ENCODE measurements at regions not wholly inside any gene's neighbourhood (a gene's known extent, or its start where the extent isn't known, plus 50 kb on each side); places are given as distances from the start of the nearest gene placed in this dataset.

DNA sequence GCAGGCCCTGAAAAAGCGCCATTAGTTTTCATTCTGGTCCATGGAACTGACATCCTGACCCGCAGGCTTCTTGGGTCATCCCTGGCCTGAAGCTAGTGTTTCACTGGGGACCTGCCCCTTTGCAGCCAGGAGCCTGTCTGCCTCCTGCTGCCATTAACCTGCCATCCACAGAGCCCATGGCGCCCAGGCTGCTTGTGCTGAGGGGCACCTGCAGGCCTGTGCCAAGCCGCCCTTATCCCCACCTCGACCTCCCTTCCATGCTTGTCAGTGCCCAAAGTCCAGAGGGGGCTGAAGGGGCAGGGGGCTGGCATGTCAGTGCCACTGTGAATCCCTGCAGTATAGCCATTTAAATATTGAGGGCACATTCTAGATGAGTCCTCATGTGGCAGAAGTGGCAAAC is 207.6 kb upstream of the USP25 start:
- no peak for DNase-seq (ENCODE audit: low read depth in 1 of 2, low spot score in 1 of 2)
- Histone ChIP-seq H3K27ac (replicated peaks) (no peak overlapping the region), H3K4me3 (replicated peaks; ENCODE audit: insufficient read depth, low read length) (no peak overlapping the region), H3K27me3 (ENCODE audit: insufficient read depth, poor library complexity, severe bottlenecking) (no peaks in the 10 kb centered on the region)
- TF ChIP-seq GABPA (IDR thresholded peaks at IDR 0.05; ENCODE audit: low read depth) (no peak), SPI1 (IDR thresholded peaks at IDR 0.05; ENCODE audit: borderline replicate concordance, low read depth) (no peak), POLR2AphosphoS5 (IDR thresholded peaks at IDR 0.05; ENCODE audit: low read depth) (no peak)
- TF ChIP-seq, protein P1, sequence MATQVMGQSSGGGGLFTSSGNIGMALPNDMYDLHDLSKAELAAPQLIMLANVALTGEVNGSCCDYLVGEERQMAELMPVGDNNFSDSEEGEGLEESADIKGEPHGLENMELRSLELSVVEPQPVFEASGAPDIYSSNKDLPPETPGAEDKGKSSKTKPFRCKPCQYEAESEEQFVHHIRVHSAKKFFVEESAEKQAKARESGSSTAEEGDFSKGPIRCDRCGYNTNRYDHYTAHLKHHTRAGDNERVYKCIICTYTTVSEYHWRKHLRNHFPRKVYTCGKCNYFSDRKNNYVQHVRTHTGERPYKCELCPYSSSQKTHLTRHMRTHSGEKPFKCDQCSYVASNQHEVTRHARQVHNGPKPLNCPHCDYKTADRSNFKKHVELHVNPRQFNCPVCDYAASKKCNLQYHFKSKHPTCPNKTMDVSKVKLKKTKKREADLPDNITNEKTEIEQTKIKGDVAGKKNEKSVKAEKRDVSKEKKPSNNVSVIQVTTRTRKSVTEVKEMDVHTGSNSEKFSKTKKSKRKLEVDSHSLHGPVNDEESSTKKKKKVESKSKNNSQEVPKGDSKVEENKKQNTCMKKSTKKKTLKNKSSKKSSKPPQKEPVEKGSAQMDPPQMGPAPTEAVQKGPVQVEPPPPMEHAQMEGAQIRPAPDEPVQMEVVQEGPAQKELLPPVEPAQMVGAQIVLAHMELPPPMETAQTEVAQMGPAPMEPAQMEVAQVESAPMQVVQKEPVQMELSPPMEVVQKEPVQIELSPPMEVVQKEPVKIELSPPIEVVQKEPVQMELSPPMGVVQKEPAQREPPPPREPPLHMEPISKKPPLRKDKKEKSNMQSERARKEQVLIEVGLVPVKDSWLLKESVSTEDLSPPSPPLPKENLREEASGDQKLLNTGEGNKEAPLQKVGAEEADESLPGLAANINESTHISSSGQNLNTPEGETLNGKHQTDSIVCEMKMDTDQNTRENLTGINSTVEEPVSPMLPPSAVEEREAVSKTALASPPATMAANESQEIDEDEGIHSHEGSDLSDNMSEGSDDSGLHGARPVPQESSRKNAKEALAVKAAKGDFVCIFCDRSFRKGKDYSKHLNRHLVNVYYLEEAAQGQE (IDR thresholded peaks at IDR 0.05; ENCODE audit: insufficient replicate concordance, low read depth) = no peak
- TF ChIP-seq, protein P2, sequence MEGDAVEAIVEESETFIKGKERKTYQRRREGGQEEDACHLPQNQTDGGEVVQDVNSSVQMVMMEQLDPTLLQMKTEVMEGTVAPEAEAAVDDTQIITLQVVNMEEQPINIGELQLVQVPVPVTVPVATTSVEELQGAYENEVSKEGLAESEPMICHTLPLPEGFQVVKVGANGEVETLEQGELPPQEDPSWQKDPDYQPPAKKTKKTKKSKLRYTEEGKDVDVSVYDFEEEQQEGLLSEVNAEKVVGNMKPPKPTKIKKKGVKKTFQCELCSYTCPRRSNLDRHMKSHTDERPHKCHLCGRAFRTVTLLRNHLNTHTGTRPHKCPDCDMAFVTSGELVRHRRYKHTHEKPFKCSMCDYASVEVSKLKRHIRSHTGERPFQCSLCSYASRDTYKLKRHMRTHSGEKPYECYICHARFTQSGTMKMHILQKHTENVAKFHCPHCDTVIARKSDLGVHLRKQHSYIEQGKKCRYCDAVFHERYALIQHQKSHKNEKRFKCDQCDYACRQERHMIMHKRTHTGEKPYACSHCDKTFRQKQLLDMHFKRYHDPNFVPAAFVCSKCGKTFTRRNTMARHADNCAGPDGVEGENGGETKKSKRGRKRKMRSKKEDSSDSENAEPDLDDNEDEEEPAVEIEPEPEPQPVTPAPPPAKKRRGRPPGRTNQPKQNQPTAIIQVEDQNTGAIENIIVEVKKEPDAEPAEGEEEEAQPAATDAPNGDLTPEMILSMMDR (IDR thresholded peaks at IDR 0.05; ENCODE audit: insufficient read depth, low read length) = no peak

DNA sequence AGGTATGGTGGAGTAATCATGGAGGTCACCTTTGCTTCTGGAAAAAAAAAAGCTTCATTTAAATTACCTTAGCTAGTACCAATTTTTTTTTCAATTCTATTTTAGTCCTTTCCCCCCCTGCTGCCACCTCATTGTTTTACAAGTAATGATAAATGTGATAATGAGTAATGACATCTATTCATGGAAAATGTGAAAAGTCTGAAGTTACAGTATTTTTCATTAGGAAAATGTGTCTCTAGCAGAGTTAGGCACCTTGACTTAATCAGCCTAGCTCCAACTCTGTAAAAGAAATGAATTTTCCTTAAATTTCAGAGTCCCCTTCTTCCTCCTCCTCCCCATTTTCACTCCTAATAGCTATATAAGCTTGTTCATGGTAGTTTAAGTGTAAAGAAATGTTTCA is 204.9 kb upstream of the USP25 start:
- DNase-seq (ENCODE audit: low read depth in 1 of 2, low spot score in 1 of 2) = no peak
- TF ChIP-seq GABPA (IDR thresholded peaks at IDR 0.05; ENCODE audit: low read depth) = no peak
- no peak for TF ChIP-seq SPI1 (IDR thresholded peaks at IDR 0.05; ENCODE audit: borderline replicate concordance, low read depth)
- TF ChIP-seq, protein P2 (IDR thresholded peaks at IDR 0.05; ENCODE audit: insufficient read depth, low read length) = no peak
- no peak for TF ChIP-seq POLR2AphosphoS5 (IDR thresholded peaks at IDR 0.05; ENCODE audit: low read depth)
- TF ChIP-seq, protein P1 (IDR thresholded peaks at IDR 0.05; ENCODE audit: insufficient replicate concordance, low read depth) = no peak
- no peaks in the 10 kb centered on the region for H3K27me3 ChIP-seq (ENCODE audit: insufficient read depth, poor library complexity, severe bottlenecking)
- no peak overlapping the region for H3K4me3 ChIP-seq (replicated peaks; ENCODE audit: insufficient read depth, low read length)
- no peak overlapping the region for H3K27ac ChIP-seq (replicated peaks)

DNA sequence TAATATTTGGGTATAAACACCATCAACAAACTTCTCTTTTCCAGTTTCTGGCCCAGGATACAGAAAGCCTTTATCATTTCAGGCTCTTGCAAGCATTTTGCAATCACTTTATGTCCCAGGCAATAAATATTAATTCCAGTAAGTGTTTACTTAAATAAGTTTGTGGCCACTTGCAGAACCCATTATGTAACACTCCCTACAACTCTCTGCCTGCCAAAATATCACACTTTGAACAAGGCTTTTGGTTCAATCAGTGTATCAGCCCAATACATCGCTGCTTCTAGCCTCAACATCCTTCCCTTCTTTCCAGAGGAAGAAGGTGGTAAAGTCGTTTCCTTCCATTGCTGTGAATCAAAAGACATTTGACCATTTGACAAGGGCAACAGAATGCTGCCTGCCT is 203.0 kb upstream of the USP25 start:
- TF ChIP-seq GABPA (IDR thresholded peaks at IDR 0.05; ENCODE audit: low read depth) = no peak
- TF ChIP-seq, protein P1 (IDR thresholded peaks at IDR 0.05; ENCODE audit: insufficient replicate concordance, low read depth) = no peak
- TF ChIP-seq POLR2AphosphoS5 (IDR thresholded peaks at IDR 0.05; ENCODE audit: low read depth) = no peak
- TF ChIP-seq, protein P2 (IDR thresholded peaks at IDR 0.05; ENCODE audit: insufficient read depth, low read length) = no peak
- TF ChIP-seq SPI1 (IDR thresholded peaks at IDR 0.05; ENCODE audit: borderline replicate concordance, low read depth) = no peak
- Histone ChIP-seq H3K27me3 (ENCODE audit: insufficient read depth, poor library complexity, severe bottlenecking) (no peaks in the 10 kb centered on the region), H3K4me3 (replicated peaks; ENCODE audit: insufficient read depth, low read length) (no peak overlapping the region), H3K27ac (replicated peaks) (no peak overlapping the region)
- DNase-seq (ENCODE audit: low read depth in 1 of 2, low spot score in 1 of 2) = no peak
